GM21825 (cell line): ENCODE measurements at regions not wholly inside any gene's neighbourhood (a gene's known extent, or its start where the extent isn't known, plus 50 kb on each side); places are given as distances from the start of the nearest gene placed in this dataset.
"Not testable (repeated sequence)": the region's sequence is repeated elsewhere in the genome, so short reads cannot be mapped to it uniquely, and the experiment has no call there.

ENCODE experiments used
- ATAC-seq: cut with Tn5 transposase; IDR thresholded peaks from one replicate; pipeline ENCODE4 v1.9.1; 2021; ENCODE audit warnings: mild to moderate bottlenecking, moderate library complexity; ENCODE audit not compliant: unreplicated experiment

DNA sequence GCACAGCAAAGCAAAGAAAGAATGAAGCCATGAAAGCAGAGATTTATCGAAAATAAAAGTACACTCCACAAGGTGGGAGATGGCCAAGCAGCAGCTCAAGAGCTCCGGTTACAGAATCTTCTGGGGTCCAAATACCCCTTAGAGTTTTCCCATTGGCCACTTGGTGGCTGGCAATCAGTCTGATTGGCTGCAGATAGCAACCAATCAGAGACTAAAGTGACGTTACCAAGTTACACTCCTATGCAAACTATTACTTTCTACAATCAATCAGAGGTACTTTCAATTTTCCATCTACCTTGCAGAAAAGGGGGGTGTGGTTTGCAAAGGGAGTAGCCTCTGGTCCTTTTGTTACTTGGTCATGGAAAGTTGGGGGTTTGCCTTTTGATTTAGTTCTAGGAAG, 58.0 kb upstream of the AUTS2 start:
- ATAC-seq: no peak

DNA sequence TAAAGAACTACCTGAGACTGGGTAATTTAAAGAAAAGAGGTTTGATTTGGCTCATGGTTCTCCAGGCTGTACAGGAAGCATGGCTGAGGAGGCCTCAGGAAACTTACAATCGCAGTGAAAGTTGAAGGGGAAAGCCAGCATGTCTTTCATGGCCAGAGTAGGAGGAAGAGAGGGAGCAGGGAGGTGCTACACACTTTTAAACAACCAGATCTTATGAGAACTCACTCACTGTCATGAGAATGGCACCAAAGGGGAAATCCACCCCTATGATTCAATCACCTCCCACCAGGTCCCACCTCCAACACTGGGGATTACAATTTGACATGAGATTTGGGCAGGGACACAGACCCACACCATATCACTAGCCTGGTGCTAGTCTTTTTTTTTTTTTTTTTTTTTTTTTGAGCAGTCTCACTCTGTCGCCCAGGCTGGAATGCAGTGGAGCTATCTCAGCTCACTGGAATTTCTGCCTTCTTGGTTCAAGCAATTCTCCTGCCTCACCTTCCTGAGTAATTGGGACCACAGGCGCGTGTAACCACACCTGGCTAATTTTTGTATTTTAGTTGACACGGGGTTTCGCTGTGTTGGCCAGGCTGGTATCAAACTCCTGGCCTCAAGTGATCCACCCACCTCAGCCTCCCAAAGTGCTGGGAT, 56.4 kb upstream of the AUTS2 start:
- not testable (repeated sequence) for ATAC-seq

DNA sequence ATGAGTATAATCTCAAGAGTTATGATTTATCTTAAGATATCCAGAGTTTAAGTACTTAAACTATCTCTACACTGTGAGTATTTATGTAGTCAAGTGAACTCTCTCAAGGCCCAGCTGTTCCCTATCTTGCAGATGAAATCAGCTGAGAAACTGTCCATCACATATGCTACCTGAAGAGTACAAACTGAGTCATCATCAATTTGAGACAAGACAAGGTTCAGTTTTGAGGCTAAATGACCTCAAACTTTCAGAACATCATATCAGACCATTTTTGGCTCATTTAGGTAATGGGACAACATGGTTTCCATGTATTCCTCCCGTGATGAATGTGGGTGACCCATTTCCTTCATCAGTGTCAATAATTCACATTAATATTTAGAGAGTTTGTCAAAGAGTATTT, 53.1 kb upstream of the AUTS2 start:
- ATAC-seq: no peak
